ENCODE measurements at regions not wholly inside any gene's neighbourhood (a gene's known extent, or its start where the extent isn't known, plus 50 kb on each side); places are given as distances from the start of the nearest gene placed in this dataset.
A peak's percentile ranks its signal among the peaks of the same experiment; 100 is the strongest.

- Histone ChIP-seq H3K9me3 (no peaks in the 10 kb centered on the region), H3K27ac (peak overlapping the region in 1 of 2 experiments; percentile 2; a peak in 1 of 6 replicates), H3K4me2 (no peak overlapping the region; the same call in 2 of the 3 replicates), H3K4me1 (peaks cover 37% of the 10 kb centered on the region), H3K4me3 (no peak overlapping the region)
- ATAC-seq (no peak), DNase-seq (ENCODE audit: low read depth in 1 of 2, low spot score in 1 of 2) (no peak), FAIRE-seq (no peak)
- ChIA-PET CTCF (no interaction called here), POLR2A (no interaction called here)
- TF ChIP-seq CHD4 (IDR thresholded peaks at IDR 0.05; ENCODE audit: borderline replicate concordance) (no peak), MAX (IDR thresholded peaks at IDR 0.05) (no peak), ZC3H11A (IDR thresholded peaks at IDR 0.05) (no peak), JUN (IDR thresholded peaks at IDR 0.05) (no peak), POLR2AphosphoS2 (conservative IDR thresholded peaks at IDR 0.05; ENCODE audit: low read length) (no peak), REST (IDR thresholded peaks at IDR 0.05) (no peak), NFE2L2 (conservative IDR thresholded peaks at IDR 0.05; ENCODE audit: low read length) (no peak), ESRRA (IDR thresholded peaks at IDR 0.05; ENCODE audit: borderline replicate concordance, low read length) (no peak)
- 68% methylated on average over 9 of the region's 9 CpGs for WGBS (ENCODE audit: missing lambda C conversion rate)
Measured at GRCh38 chr9:96135076-96135752, 166.8 kb downstream of the HSD17B3 start.

GRCh38 chr9:96133321-96134021 lies 168.5 kb downstream of the HSD17B3 start:
- no peak for TF ChIP-seq NFE2L2 (conservative IDR thresholded peaks at IDR 0.05; ENCODE audit: low read length)
- no peak for TF ChIP-seq HOXB13 (CRISPR knock-in tag; IDR thresholded peaks at IDR 0.05; ENCODE audit: low read depth)
- TF ChIP-seq MAFK (IDR thresholded peaks at IDR 0.05; ENCODE audit: partially characterized antibody): no peak
- TF ChIP-seq NPAS2 (CRISPR knock-in tag; IDR thresholded peaks at IDR 0.05; ENCODE audit: borderline replicate concordance): no peak
- no peak for TF ChIP-seq REST (IDR thresholded peaks at IDR 0.05)
- no peak for TF ChIP-seq RNF2 (IDR thresholded peaks at IDR 0.05; ENCODE audit: borderline replicate concordance, low read depth)
- TF ChIP-seq EP300 (IDR thresholded peaks at IDR 0.05): no peak
- no peak for TF ChIP-seq HOXA7 (CRISPR knock-in tag; IDR thresholded peaks at IDR 0.05)
- TF ChIP-seq MYC (IDR thresholded peaks at IDR 0.05; ENCODE audit: borderline replicate concordance, low read length): no peak
- TF ChIP-seq TFCP2L1 (CRISPR knock-in tag; IDR thresholded peaks at IDR 0.05): no peak
- no peak for TF ChIP-seq RCOR1 (IDR thresholded peaks at IDR 0.05; ENCODE audit: low read depth, low read length)
- TF ChIP-seq HES2 (IDR thresholded peaks at IDR 0.05): no peak
- no peak for TF ChIP-seq ATOH8 (CRISPR knock-in tag; IDR thresholded peaks at IDR 0.05; ENCODE audit: low read depth)
- no peak for TF ChIP-seq SREBF2 (IDR thresholded peaks at IDR 0.05)
- TF ChIP-seq ZC3H11A (IDR thresholded peaks at IDR 0.05): no peak
- Histone ChIP-seq H3K9me3 (no peaks in the 10 kb centered on the region), H3K4me3 (no peak overlapping the region), H3K4me2 (no peak overlapping the region), H3K27ac (no peak overlapping the region), H3K4me1 (peaks cover 23% of the 10 kb centered on the region)
- DNase-seq (ENCODE audit: low read depth in 1 of 2, low spot score in 1 of 2) (no peak), ATAC-seq (no peak), FAIRE-seq (no peak)
- WGBS (ENCODE audit: missing lambda C conversion rate): 93% methylated on average over 6 of the region's 6 CpGs
- ChIA-PET CTCF (no interaction called here), POLR2A (no interaction called here)
